Upper lobe of left lung (tissue), 6 donors: ENCODE measurements at regions not wholly inside any gene's neighbourhood (a gene's known extent, or its start where the extent isn't known, plus 50 kb on each side); places are given as distances from the start of the nearest gene placed in this dataset.
"Not testable (repeated sequence)": the region's sequence is repeated elsewhere in the genome, so short reads cannot be mapped to it uniquely, and the experiment has no call there.

Source experiments
- ATAC-seq, 2 donors: fragments of 200-7000 bp; cut with Tn5 transposase; one replicate each; pipeline ENCODE4 v1.9.1; 2022; ENCODE audit warnings: mild to moderate bottlenecking in 2 of 2, moderate library complexity in 2 of 2; ENCODE audit not compliant: low FRiP score in 2 of 2
- DNase-seq, 2 donors: peaks; one replicate each; pipeline ENCODE4 v3.0.0-alpha.2; 2019 to 2020
- H3K27ac ChIP-seq, 4 donors: fragments of 200-600 bp; sonication (generic); one replicate each; pipeline ENCODE4 v1.5.1; 2016 to 2019
- H3K27me3 ChIP-seq, 4 donors: fragments of 200-600 bp; sonication (generic); one replicate each; pipeline ENCODE4 v1.5.1; 2017 to 2019
- H3K36me3 ChIP-seq, 4 donors: fragments of 200-600 bp; sonication (generic); one replicate each; pipeline ENCODE4 v1.5.1; 2016 to 2019
- H3K4me1 ChIP-seq, 4 donors: fragments of 200-600 bp; sonication (generic); one replicate each; pipeline ENCODE4 v1.5.1; 2018 to 2019
- H3K4me3 ChIP-seq, 4 donors: fragments of 200-600 bp; sonication (generic); one replicate each; pipeline ENCODE4 v1.5.1; 2017 to 2019; ENCODE audit warnings: mild to moderate bottlenecking in 2 of 4, moderate library complexity in 1 of 4
- H3K9me3 ChIP-seq, 4 donors: fragments of 200-600 bp; sonication (generic); one replicate each; pipeline ENCODE4 v1.5.1; 2018 to 2019
- WGBS, 2 donors: methylation state at CpG; one replicate each; pipeline ENCODE4 v1.1.5; 2017 to 2018; 5-methylcytosine and 5-hydroxymethylcytosine counted together
- donor health status: DM: no; HTN: no; CAD: no; lungs with moderate emphysema.
- donor health status: DM: no; HTN: yes; CAD: no; lungs with severe emphysema.

GRCh38 chr4:189697675-189698245 lies 242.9 kb upstream of the FRG1 start:
- H3K27me3 ChIP-seq, H3K4me1 ChIP-seq, H3K27ac ChIP-seq, ATAC-seq, H3K9me3 ChIP-seq, H3K36me3 ChIP-seq, H3K4me3 ChIP-seq, DNase-seq: not testable (repeated sequence)
- WGBS, 2 donors: no CpG with 5 or more reads among the region's 8 CpGs

DNA sequence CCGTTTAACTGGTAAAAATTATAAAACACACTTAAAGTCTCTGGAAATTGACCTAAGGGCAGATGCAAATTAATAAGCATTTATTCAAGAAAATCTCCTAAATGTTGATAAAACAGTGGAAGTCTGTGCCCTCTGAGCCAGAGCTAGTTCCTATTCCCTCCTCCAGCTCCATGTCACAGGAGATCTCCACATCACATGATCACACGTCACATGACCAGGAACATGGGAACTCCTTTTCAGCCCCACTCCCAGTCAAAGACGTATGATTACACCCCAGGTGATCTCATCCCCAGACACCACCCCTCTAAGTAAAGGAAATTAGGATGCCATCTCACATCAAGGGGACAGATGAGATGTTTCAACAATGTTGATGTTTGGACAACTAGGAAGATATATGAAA lies 237.7 kb upstream of the FRG1 start:
- not testable (repeated sequence) for H3K4me1 ChIP-seq, H3K27ac ChIP-seq, DNase-seq, H3K27me3 ChIP-seq, ATAC-seq, H3K36me3 ChIP-seq, H3K4me3 ChIP-seq, H3K9me3 ChIP-seq
- 83 to 97% methylated on average over 3 of the region's 3 CpGs for WGBS, 2 donors

DNA sequence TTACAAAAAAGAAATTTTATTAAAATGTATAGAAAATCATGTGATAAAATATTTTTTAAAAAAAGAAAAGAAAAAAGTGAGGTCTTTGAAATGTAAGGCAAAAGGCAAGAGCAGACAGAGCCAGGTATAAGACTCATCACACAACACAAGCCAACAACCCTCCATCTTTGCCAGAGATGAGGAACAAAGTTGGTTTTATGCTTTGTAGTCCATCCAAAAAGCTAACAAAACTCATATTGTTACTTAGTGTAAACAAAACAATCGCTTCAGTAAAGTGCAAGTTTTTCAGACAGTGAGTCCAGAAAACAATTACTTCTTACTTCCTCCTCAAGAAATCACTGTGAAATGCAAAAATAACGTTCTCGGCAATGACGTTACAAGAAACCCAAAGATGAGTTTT lies 233.9 kb upstream of the FRG1 start:
- not testable (repeated sequence) for H3K9me3 ChIP-seq, DNase-seq, H3K4me3 ChIP-seq, H3K36me3 ChIP-seq, H3K27me3 ChIP-seq, ATAC-seq, H3K4me1 ChIP-seq, H3K27ac ChIP-seq
- WGBS, 2 donors: 65 to 84% methylated on average over 4 of the region's 4 CpGs

GRCh38 chr4:189707227-189707626 lies 233.4 kb upstream of the FRG1 start:
- H3K27ac ChIP-seq, ATAC-seq, H3K9me3 ChIP-seq, H3K27me3 ChIP-seq, H3K4me3 ChIP-seq, H3K36me3 ChIP-seq, H3K4me1 ChIP-seq, DNase-seq: not testable (repeated sequence)
- WGBS, 2 donors: 94 to 95% methylated on average over 1 of the region's 1 CpG

GRCh38 chr4:189711956-189712355 lies 228.7 kb upstream of the FRG1 start:
- H3K36me3 ChIP-seq, H3K4me1 ChIP-seq, H3K27ac ChIP-seq, ATAC-seq, DNase-seq, H3K27me3 ChIP-seq, H3K4me3 ChIP-seq, H3K9me3 ChIP-seq: not testable (repeated sequence)
- WGBS, 2 donors: 77 to 86% methylated on average over 3 of the region's 3 CpGs

DNA sequence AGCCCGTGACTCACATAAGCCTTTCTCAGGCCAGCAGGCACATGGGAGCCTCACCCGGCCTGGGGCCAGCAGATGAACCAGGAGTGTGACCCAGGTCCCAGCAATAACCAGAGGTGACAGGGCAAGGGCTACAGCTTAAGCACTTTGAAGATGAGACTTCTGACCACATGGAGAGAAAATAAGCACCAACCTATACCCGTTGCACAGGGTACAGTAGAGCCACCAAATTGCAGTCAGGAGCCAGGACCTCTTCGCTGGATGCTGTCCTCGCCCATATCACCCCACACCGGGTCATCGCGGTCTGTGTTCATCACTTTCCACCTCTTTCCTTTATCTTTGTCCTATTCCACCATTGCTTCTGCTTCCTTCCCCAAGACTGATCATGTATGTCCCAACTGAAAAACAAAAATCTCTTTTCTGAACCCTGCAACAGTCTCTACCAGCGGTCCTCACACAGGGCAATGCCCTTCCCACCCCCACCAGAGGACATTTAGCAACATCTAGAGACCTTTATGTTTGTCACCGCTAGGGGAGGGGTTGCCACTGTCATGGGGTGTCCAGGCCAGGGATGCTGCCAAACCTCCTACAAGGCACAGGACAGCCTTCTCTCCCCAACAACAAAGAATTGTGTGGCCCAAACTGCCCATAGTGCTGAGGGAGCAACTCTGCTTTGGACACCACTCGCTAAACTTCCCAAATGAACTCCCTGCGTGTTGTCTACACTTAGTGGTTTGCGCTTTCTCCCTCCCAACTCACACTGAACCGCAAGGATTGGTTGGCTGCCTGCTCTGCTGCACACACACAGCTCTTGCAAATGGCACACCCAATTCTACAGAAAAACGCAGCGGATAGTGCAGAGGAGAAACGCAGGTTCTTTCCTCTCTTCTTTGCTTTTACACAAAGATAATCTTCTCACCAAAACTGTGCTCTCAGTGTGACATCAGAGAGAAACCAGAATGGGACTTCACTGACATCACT lies 219.4 kb upstream of the FRG1 start:
- not testable (repeated sequence) for H3K9me3 ChIP-seq, H3K36me3 ChIP-seq, H3K4me1 ChIP-seq, H3K27ac ChIP-seq, H3K27me3 ChIP-seq
- WGBS, 2 donors: 78 to 89% methylated on average over 17 of the region's 17 CpGs
- peak in 1 of 2 donors; percentile 66 for ATAC-seq
- H3K4me3 ChIP-seq: peak overlapping the region in 2 of 4 donors; percentile 8 to 10
- DNase-seq: peak in 1 of 2 donors; percentile 10

DNA sequence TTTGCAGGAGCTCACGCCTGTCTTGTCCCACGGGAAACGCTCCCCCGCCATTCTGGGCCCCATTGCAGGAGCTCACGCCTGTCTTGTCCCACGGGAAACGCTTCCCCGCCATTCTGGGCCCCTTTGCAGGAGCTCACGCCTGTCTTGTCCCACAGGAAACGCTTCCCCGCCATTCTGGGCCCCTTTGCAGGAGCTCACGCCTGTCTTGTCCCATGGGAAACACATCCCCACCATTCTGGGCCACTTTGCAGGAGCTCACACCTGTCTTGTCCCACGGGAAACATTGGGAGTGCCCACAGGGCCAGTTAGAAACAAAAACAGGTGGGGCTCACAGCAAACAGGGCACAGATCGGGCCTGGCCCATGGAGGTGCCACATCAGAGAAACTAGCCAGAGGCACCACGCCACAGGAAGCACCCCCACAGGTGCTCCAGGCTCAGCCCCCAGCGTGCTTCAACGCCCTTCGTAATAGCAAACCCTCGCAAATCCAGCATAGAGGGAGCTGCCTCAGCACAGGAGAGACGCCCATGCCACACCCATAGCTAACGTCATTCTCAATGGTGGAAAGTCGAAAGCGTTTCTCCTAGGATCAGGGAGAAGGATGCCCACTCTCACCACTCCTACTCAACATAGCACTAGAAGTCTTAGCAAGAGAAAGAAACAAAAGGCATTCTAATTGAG lies 218.2 kb upstream of the FRG1 start:
- H3K27me3 ChIP-seq, H3K4me1 ChIP-seq, ATAC-seq, H3K27ac ChIP-seq, H3K9me3 ChIP-seq, H3K36me3 ChIP-seq: not testable (repeated sequence)
- WGBS, 2 donors: 61 to 79% methylated on average over 14 to 18 of the region's 23 CpGs
- peak; percentile 19 to 29 for DNase-seq
- H3K4me3 ChIP-seq: peak overlapping the region in 2 of 4 donors; percentile 10 to 23

- 89 to 94% methylated on average over 2 to 4 of the region's 6 CpGs for WGBS, 2 donors
- H3K9me3 ChIP-seq, H3K27ac ChIP-seq, H3K36me3 ChIP-seq, ATAC-seq, H3K27me3 ChIP-seq, H3K4me3 ChIP-seq, DNase-seq, H3K4me1 ChIP-seq: not testable (repeated sequence)
Observed at GRCh38 chr4:189727982-189728638, 212.6 kb upstream of the FRG1 start.

GRCh38 chr4:189731989-189732388 lies 208.7 kb upstream of the FRG1 start:
- not testable (repeated sequence) for H3K4me3 ChIP-seq, H3K36me3 ChIP-seq, H3K27ac ChIP-seq, ATAC-seq, DNase-seq, H3K27me3 ChIP-seq, H3K4me1 ChIP-seq, H3K9me3 ChIP-seq
- 76 to 83% methylated on average over 10 of the region's 10 CpGs for WGBS, 2 donors

DNA sequence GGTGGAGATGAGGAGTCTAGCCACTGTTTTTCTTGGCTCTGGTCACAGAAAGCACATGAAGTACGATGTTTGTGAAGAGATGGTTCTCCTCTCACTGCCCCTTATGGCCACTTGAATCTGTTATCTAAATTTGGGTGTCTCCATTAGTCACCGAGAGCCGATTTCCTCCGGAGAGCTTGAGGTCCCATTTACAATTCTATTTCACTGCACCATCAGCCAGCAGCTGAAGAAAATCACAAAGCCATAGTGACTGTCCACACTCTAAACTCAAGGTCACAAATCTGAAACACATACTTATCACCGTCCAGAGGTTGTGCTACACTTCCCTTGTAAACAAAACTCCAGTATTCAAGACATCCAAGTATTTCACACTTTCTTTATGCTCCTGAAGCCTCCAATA lies 207.2 kb upstream of the FRG1 start:
- not testable (repeated sequence) for H3K36me3 ChIP-seq, ATAC-seq, H3K27me3 ChIP-seq, DNase-seq, H3K27ac ChIP-seq, H3K4me1 ChIP-seq, H3K4me3 ChIP-seq, H3K9me3 ChIP-seq
- WGBS, 2 donors: 67 to 69% methylated on average over 5 of the region's 5 CpGs

GRCh38 chr4:189734648-189735267 lies 205.9 kb upstream of the FRG1 start:
- 32 to 48% methylated on average over 2 of the region's 2 CpGs for WGBS, 2 donors
- ATAC-seq, H3K36me3 ChIP-seq, H3K4me3 ChIP-seq, DNase-seq, H3K9me3 ChIP-seq, H3K27me3 ChIP-seq, H3K4me1 ChIP-seq, H3K27ac ChIP-seq: not testable (repeated sequence)

DNA sequence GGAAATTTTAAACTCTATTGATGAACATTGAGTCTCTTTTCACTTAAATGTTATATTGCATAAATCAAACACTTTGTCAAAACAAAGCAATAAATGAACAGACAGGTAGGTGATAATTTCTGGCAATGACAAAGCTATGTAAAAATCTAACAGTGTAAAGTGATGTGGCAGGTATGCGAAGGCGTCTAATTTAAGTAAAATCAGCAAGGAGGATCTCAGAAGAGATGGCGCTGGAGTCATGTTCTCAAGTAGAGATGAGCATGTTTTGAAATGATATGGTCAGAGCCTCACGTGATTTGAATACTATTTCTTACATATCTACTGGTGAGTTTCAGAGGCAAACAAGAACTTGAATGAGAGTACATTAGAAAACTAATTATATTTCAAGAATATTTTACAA lies 204.0 kb upstream of the FRG1 start:
- not testable (repeated sequence) for H3K4me1 ChIP-seq, ATAC-seq, H3K4me3 ChIP-seq, H3K9me3 ChIP-seq, H3K27me3 ChIP-seq, H3K36me3 ChIP-seq, H3K27ac ChIP-seq, DNase-seq
- 88 to 94% methylated on average over 4 of the region's 4 CpGs for WGBS, 2 donors
